NK-92 treated with Interleukin-12 subunit alpha and Interleukin-12 subunit beta, amount 100 ng/mL, for 24 hours (cell line): ENCODE measurements at regions not wholly inside any gene's neighbourhood (a gene's known extent, or its start where the extent isn't known, plus 50 kb on each side); places are given as distances from the start of the nearest gene placed in this dataset.
A peak's percentile ranks its signal among the peaks of the same experiment; 100 is the strongest.

ENCODE experiments used
- DNase-seq: peaks from one replicate; lab custom pipeline; 2025; lab: John Stamatoyannopoulos, UW

DNA sequence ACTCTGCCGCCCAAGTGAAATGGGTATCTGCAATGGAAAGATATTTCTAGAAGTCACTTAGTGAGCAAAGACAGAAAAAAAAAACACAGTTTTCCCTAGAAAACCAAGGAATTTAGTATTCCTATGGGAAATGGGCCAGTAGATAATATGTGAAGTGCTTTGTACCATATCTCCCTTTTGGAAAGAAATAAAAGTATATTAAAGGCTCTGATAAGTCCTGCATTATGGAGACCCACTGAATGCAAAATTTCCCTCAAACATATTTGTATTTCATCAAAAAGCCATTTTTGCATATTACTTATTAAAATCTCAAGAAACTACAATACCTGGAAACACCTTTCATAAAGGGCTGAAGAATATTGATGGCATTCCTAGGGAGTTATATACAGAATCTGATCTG is 51.6 kb upstream of the DYNLRB2 start:
- no peak for DNase-seq

GRCh38 chr16:80488167-80488566 is 52.6 kb upstream of the DYNLRB2 start:
- DNase-seq = no peak

DNA sequence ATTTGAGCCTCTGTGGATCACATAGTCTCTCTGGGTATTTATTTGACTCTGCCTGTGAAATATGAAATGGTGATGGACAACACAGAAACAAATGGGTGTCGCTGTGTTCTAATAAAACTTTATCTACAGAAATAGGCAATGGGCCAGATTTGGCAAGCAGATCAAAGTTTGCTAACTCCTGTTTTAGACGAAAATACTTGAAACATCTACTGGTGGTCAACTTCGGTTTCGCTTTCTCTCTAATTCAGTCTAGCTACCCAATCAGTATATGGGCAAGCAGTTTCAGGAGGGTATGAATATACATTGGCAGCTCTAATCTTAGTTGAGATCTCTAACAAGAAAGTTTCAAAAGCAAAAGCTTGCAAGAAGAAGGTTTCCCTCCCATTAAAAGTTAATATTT is 60.1 kb upstream of the DYNLRB2 start:
- no peak for DNase-seq

DNA sequence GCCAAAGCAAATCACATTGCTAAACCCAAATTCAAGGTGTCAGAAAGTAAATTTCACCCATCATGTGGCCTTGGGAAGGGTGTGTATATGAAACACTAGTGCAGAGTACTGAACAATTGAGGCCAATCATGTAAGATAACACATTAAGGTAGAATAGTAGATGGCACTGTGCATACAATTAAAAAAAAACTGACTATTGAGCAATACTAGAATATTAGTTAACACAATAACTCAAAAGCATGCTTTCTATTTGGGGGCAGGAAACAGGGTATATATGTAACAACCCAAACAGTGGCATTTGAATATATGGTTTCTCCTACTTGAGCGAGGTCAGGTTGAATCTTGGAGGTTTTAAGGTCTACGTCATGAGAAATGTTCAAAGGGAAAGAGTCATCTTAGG is 63.0 kb upstream of the DYNLRB2 start:
- DNase-seq = no peak

DNA sequence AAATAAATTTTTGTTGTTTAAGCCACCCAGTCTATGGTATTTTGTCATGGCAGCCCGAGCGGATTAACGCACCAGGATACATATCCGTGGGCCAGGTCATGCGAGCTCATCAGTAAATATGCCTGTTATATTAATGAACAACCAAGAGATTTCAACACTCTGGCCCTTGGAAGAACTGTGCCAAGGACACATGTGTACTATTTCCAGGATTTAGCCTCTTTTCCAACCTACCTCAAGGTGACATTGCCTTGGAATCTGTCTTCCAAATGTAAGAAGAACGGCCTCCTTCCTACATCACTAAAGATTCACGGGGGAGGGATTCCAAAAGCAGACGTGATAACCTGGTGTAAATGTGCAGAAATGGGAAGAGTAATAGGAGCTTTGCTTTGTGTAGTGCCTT is 72.8 kb upstream of the DYNLRB2 start:
- no peak for DNase-seq

GRCh38 chr16:80466024-80466987 is 74.5 kb upstream of the DYNLRB2 start:
- DNase-seq = peak; percentile 21

DNA sequence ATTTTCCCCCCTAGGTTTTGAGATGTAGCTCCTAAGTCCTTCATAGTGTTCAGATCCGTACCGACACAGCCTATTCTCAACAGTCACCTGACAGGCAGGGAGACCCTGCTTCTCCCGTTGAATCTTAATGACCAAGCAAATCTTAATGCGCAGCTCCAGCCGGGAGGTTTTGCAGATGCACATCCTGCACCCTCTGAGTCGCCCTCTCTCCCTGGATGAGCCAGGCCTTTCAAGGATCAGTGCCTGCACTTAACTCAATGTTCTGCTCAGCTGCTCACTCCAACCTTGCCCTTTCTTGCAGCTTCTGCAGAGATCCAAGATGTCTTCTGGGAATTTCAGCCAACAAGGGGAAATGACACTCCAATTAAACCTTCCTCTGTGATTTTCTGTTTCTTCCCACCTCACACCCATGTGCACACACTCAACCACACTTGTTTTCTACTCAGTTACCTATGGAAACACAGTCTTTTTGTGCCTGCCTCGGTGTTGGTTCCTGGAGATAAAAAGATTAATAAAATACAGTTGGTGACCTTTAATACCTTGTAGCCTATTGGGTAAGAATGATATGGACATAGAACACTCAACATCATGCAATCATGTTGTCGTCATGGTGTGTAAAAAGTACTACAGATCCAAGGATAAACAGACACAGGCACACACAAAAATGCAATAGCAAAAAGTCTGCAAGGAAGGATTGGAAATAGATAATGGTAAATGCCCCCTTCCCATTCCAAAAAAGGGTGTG is 76.9 kb upstream of the DYNLRB2 start:
- no peak for DNase-seq

DNA sequence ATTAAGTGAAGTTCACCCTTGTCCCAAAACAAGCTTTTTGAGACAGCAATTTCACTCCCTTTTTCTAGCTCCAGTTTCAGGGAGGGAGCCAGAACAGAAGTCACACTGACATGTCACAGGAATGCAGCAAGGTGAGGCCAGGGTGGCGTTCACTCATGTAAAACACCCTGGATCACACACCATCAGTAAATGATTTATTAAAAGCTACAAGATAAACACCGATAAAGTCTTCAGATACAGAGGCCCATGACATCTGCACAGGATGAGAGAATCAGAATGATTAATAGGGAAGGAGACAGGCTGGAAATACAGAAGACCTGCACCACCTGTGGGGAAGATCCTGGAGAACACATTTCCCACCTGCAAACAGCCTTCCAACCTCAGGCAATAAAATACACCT is 77.5 kb upstream of the DYNLRB2 start:
- DNase-seq = no peak

DNA sequence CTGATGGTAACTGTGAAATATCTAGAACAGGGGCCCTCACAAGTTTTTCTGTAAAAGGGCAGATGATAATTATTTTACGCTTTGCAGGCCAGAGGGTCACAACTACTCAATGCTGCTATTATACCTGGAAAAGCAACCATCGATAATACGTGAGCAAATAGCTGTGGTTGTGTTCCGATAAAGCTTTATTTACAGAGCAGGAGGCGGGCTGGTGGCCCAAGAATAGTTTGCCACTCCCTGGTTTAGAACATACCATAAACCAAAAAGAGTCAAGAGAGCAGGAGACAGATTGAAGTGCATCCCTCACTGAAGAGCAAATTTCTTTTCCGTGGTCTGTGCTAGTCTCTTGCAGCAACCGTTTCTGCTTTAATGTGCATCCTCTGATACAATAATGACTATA is 77.9 kb upstream of the DYNLRB2 start:
- no peak for DNase-seq

GRCh38 chr16:80460988-80461387 is 79.8 kb upstream of the DYNLRB2 start:
- no peak for DNase-seq

DNA sequence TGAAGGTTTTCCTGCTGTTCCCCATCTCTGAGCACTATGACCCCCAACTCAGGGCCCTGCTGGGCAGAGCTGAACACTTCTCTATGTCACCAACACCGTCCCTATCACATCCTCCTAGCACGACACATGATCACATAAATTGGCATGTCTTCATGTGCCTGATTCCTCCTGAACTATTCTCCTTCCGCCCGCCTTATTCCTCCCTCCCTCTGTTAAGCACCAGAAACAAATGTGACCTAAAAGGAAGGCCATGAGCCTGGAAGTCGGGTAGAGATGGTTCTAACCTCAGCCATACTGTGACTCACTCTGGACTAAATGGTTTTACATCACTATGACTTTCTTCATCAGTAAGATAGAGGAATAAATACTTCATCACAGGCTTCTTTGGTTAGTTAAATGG is 80.8 kb upstream of the DYNLRB2 start:
- no peak for DNase-seq

DNA sequence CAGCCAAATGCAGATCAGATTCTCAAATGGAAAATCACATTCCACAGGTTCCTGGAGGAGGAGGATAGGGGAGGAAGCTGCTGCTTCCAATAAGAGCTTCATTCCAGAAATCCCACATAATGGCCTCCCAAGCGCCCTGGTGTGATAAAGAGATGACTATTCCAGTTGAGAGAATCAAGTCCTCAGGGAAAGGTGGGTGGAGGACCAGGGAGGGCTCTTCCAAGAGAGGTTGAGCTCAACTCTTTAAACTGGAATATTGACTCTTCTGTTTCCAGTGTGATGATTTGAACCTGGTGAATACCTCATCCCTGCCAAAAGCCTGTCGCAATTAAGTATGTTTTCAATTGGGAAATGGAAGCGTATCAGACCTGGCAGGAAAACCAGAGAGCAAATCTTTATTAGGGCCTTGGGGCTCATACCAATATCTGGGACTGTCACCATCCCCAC is 81.4 kb upstream of the DYNLRB2 start:
- DNase-seq = no peak

DNA sequence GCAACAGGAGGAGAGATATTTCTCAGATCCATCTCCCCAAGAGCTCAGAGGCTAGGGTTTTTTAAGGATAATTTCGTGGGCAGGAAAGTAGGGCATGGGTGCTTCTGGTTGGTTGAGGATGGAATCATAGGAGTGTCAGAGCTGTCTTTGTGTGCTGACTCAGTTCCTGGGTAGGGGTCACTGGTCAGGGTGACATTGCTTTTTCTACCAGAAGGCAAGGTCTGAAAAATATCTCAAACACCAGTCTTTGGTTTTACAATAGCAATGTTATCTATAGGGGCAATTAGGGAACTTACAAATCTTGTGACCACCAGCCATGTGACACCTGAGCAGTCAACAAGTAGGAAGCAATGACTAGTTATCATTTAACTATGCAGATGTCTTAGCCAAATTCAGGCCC is 82.9 kb upstream of the DYNLRB2 start:
- no peak for DNase-seq

GRCh38 chr16:80454802-80455201 is 86.0 kb upstream of the DYNLRB2 start:
- no peak for DNase-seq

DNA sequence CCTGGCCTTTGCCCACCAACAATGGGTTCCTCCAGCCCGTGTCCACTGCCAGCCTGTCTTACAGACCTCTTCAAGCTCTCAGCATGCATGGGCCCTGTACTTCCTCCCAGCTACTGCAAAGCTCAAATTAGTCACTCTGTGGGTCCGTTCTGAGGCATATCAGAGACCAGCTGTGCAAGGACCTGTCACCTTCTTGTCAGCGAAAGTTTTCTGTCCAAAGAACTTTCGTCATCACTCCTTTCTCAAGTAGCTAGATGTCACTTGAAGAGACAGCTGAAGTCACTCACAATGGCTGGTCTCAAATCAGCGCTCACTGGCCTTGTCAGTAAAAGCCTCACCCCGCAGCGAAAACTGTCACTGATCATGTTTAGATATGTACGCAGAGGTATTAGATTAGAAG is 91.4 kb upstream of the DYNLRB2 start:
- DNase-seq = no peak

GRCh38 chr16:80447241-80447640 is 93.6 kb upstream of the DYNLRB2 start:
- no peak for DNase-seq

GRCh38 chr16:80442779-80443178 is 98.0 kb upstream of the DYNLRB2 start:
- no peak for DNase-seq

GRCh38 chr16:80441935-80442334 is 98.9 kb upstream of the DYNLRB2 start:
- no peak for DNase-seq

GRCh38 chr16:80440667-80441066 is 100.1 kb upstream of the DYNLRB2 start:
- DNase-seq = no peak

GRCh38 chr16:80437707-80438106 is 103.1 kb upstream of the DYNLRB2 start:
- no peak for DNase-seq

GRCh38 chr16:80436510-80436909 is 104.3 kb upstream of the DYNLRB2 start:
- no peak for DNase-seq

DNA sequence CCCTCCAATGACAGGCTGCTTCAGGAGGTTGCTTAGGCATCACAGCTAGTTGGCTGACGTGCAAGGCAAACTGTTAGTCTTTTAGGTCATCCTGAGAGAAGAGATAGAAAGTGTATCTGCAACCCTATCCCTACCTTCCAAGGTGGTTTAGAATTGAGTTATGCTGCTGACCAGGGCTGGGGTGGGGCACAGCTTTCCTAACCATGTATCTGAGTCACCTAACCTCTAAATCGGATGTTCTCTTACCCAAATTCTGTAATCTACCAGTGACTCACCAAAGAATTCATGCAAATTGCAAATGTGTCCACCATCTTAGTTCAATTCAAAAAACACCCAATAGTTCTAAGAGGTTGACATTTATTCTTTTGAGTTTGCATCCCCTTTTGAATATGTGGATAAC is 107.2 kb upstream of the DYNLRB2 start:
- no peak for DNase-seq

- no peak for DNase-seq
Measured at GRCh38 chr16:80427795-80428194, 113.0 kb upstream of the DYNLRB2 start.
